ENCODE measurements at regions not wholly inside any gene's neighbourhood (a gene's known extent, or its start where the extent isn't known, plus 50 kb on each side); places are given as distances from the start of the nearest gene placed in this dataset.

DNA sequence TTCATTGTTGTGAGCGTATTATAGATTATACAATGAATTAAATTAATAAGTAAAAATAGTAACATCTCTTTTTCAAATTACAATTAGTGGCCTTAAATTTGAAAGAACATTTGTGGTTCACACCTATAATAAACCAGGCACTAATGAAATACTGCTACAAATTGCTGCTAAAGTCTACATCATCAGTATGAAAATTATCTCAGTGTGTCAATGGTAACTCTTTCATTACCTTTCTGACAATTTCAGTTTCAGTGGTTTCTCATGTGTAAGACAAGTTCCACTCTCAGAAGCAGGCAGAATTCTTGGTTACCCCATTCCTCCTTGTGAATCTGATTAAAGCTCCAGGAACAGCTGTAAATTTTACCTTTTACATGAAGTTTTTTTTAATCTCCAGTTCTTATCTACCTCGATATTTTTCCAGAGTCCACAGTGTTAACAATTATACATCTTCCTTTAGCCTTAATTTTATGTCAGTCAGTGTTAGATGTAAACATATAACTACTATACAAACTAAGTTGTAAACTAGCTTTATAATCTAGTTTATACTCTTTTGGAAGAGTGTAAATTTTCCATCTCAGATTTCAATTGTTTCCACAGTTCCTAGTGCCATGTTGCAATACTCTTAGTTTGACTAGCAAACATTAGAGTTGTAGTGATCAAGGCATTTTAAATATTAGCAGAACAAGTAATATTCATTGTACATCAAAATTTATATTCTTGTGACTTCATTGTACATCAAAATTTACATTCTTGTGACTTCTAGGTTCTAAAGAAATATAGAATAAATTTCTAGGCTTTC is 1038.4 kb downstream of the EPHA7 start:
- Histone ChIP-seq H3K27me3 (no peaks in the 10 kb centered on the region), H3K36me3 (no peaks in the 10 kb centered on the region), H3K4me3 (no peak overlapping the region), H3K9me3 (no peaks in the 10 kb centered on the region), H3K4me1 (no peaks in the 10 kb centered on the region), H3K27ac (no peak overlapping the region)
- no peak for DNase-seq (ENCODE audit: extremely low spot score in 2 of 2)
- TF ChIP-seq POLR2A (IDR thresholded peaks at IDR 0.05) (no peak), POLR2AphosphoS5 (IDR thresholded peaks at IDR 0.05; ENCODE audit: insufficient read depth in 1 of 2, low read depth in 1 of 2) (no peak)
- TF ChIP-seq, protein P1, sequence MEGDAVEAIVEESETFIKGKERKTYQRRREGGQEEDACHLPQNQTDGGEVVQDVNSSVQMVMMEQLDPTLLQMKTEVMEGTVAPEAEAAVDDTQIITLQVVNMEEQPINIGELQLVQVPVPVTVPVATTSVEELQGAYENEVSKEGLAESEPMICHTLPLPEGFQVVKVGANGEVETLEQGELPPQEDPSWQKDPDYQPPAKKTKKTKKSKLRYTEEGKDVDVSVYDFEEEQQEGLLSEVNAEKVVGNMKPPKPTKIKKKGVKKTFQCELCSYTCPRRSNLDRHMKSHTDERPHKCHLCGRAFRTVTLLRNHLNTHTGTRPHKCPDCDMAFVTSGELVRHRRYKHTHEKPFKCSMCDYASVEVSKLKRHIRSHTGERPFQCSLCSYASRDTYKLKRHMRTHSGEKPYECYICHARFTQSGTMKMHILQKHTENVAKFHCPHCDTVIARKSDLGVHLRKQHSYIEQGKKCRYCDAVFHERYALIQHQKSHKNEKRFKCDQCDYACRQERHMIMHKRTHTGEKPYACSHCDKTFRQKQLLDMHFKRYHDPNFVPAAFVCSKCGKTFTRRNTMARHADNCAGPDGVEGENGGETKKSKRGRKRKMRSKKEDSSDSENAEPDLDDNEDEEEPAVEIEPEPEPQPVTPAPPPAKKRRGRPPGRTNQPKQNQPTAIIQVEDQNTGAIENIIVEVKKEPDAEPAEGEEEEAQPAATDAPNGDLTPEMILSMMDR (IDR thresholded peaks at IDR 0.05), result no peak
- intact Hi-C loops (cut with DNase I), result no loop called here

DNA sequence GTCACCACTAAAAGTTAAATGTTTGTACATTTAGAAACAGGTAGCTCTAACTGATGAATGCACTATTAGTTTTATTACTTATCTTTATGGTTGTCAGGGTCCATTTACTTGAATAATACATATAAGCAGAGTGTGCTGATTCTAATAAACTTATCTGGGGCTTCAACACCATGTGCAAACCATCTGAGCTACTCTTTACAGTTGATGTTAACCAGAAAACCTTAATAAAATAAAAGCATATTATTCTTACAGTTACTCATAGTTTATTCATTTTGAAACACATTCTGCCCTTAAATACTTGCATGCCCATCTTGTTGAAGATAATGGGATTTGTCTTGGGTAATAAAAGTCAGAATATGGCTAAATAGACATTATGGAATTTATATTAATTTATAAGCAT is 1042.2 kb downstream of the EPHA7 start:
- TF ChIP-seq, protein P1 (IDR thresholded peaks at IDR 0.05), result no peak
- no peak for TF ChIP-seq POLR2AphosphoS5 (IDR thresholded peaks at IDR 0.05; ENCODE audit: insufficient read depth in 1 of 2, low read depth in 1 of 2)
- no peak for TF ChIP-seq POLR2A (IDR thresholded peaks at IDR 0.05)
- Histone ChIP-seq H3K27ac (no peak overlapping the region), H3K4me3 (no peak overlapping the region), H3K4me1 (no peaks in the 10 kb centered on the region), H3K36me3 (no peaks in the 10 kb centered on the region), H3K9me3 (no peaks in the 10 kb centered on the region), H3K27me3 (no peaks in the 10 kb centered on the region)
- no peak for DNase-seq (ENCODE audit: extremely low spot score in 2 of 2)
- intact Hi-C loops (cut with DNase I), result no loop called here

DNA sequence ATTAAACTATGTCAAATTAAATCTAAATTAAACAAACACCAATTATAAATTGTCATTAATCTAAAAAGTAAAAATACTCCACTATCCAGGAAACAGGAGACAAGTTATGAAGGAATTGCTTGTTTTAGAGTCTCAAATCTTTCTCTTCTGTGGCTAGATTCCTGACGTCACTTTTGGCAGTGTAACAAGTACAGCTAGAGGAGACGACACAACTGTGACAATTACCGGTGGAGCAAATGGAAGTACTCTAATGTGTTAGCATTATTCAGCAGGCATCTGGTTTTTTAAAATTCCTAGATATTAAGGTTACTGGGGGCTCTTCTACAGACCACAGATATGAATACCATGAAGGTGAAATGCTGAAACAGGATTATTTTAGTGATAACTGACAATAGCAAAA is 1042.7 kb downstream of the EPHA7 start:
- H3K36me3 ChIP-seq, result no peaks in the 10 kb centered on the region
- no peaks in the 10 kb centered on the region for H3K27me3 ChIP-seq
- H3K27ac ChIP-seq, result no peak overlapping the region
- H3K9me3 ChIP-seq, result no peaks in the 10 kb centered on the region
- no peaks in the 10 kb centered on the region for H3K4me1 ChIP-seq
- TF ChIP-seq POLR2A (IDR thresholded peaks at IDR 0.05) (no peak), POLR2AphosphoS5 (IDR thresholded peaks at IDR 0.05; ENCODE audit: insufficient read depth in 1 of 2, low read depth in 1 of 2) (no peak)
- TF ChIP-seq, protein P1 (IDR thresholded peaks at IDR 0.05), result no peak
- H3K4me3 ChIP-seq, result no peak overlapping the region
- no peak for DNase-seq (ENCODE audit: extremely low spot score in 2 of 2)
- intact Hi-C loops (cut with DNase I), result no loop called here

DNA sequence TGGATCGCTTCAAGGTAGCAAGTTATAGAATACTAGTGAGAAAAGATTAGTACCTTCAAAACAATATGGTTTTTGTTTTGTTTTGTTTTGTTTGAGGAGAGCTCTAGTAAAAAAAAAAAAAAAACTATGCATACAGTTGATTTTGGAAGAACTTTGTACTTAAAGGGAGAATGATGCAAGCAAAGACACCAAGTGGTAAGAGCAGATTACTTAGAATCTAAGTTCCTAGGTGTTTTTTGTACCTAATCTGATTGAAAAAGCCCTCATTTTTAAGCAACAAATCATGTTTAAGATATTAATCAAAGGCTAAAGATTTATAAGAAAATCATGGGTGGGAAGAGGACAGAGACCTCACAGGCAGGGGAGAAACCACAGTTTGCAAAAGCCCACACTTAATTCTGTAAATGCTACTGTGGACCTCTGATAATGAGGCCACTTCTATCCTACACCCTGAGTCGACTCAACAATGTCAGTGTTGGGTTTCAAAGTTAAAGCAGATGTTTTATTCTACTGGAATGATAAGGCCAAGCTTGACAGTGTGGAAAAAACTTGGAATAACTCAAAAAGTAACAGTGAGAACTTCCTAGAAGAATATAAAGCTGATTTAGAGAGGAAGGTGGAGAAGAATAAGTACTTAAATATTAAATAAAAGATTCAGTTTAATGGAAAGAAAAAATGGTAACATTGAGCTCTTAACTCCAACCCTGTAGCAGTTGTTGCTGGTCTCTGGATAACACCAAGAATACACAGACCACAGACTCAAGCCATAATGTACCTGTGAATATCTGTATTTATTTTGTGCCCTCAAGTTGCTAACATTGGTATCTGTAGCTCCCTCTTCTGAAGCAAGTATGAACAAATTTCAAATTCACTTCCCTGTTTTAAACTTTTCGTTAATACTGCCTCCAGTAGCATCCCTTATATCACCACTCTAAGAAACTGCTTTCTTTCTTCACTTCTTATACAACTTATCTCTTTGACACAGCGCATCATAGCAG is 1047.8 kb downstream of the EPHA7 start:
- no peak overlapping the region for H3K27ac ChIP-seq
- no peaks in the 10 kb centered on the region for H3K9me3 ChIP-seq
- intact Hi-C loops (cut with DNase I), result no loop called here
- no peak for DNase-seq (ENCODE audit: extremely low spot score in 2 of 2)
- no peaks in the 10 kb centered on the region for H3K4me1 ChIP-seq
- H3K4me3 ChIP-seq, result no peak overlapping the region
- TF ChIP-seq, protein P1 (IDR thresholded peaks at IDR 0.05), result no peak
- TF ChIP-seq POLR2AphosphoS5 (IDR thresholded peaks at IDR 0.05; ENCODE audit: insufficient read depth in 1 of 2, low read depth in 1 of 2), result no peak
- no peak for TF ChIP-seq POLR2A (IDR thresholded peaks at IDR 0.05)
- H3K27me3 ChIP-seq, result no peaks in the 10 kb centered on the region
- no peaks in the 10 kb centered on the region for H3K36me3 ChIP-seq
